ENCODE measurements at regions not wholly inside any gene's neighbourhood (a gene's known extent, or its start where the extent isn't known, plus 50 kb on each side); places are given as distances from the start of the nearest gene placed in this dataset.

- TF ChIP-seq CTCF (conservative IDR thresholded peaks at IDR 0.05; ENCODE audit: low read depth in 2 of 2) (no peak), EZH2 (IDR thresholded peaks at IDR 0.05; ENCODE audit: low read depth, unreplicated experiment) (no peak), POLR2AphosphoS5 (IDR thresholded peaks at IDR 0.05; ENCODE audit: low read depth) (no peak), EZH2phosphoT487 (IDR thresholded peaks at IDR 0.05; ENCODE audit: unreplicated experiment) (no peak), REST (IDR thresholded peaks at IDR 0.05; ENCODE audit: unreplicated experiment) (no peak), JUNB (IDR thresholded peaks at IDR 0.05; ENCODE audit: unreplicated experiment) (no peak)
These were observed 274.9 kb downstream of the HAO1 start for GRCh38 chr20:7665376-7665775.

All from GM23338 (cell line).